HG02852 (cell line): ENCODE measurements at regions not wholly inside any gene's neighbourhood (a gene's known extent, or its start where the extent isn't known, plus 50 kb on each side); places are given as distances from the start of the nearest gene placed in this dataset.
A peak's percentile ranks its signal among the peaks of the same experiment; 100 is the strongest.

Source experiments
- ATAC-seq: cut with Tn5 transposase; IDR thresholded peaks from one replicate; pipeline ENCODE4 v1.9.1; 2021; ENCODE audit warnings: mild to moderate bottlenecking, moderate library complexity; ENCODE audit not compliant: unreplicated experiment

DNA sequence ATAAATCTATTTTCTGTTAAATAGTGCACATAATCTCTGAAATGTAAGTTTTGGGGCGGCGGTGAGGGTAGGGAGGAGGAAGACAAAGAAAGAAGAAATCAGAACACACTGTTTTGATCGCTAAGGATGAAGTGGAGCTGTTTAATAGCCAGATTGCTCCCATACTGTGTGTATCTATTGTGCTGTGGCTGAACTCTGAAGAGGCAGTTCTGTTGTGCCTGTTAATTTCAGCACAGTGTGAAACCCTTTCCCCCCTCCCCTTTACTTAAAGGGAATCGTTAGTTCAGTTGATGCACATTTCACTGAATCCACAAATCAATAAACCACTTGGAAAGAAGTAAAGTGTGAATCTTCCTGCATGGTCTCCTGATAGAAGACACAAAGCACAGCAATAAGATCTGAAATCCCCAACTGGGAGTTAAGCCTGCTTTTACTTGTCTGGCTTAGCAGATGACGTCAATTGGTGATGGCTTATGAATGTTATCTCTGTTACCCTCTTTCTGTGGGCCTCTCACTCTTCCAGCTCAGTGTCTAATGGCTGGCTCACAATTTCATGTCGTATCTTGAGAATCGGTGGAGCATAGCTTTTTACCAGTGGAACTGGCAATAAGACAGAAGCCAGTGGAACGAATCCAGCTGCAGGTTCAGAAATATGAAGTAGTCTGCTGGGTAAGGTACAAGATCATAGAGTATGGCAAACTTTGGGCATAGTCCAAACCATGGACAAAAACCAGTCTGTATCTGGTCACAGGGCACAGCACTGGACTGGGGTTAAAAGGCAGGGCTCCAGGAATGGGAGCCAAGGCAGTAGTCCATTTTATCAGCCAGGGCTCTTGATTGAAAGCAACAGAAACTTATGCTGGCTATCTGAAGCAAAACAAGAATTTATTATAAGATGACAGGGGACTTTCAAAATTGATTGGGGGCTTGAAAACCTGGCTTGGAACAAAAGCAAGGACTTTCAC, 413.5 kb upstream of the SEL1L start:
- no peak for ATAC-seq

DNA sequence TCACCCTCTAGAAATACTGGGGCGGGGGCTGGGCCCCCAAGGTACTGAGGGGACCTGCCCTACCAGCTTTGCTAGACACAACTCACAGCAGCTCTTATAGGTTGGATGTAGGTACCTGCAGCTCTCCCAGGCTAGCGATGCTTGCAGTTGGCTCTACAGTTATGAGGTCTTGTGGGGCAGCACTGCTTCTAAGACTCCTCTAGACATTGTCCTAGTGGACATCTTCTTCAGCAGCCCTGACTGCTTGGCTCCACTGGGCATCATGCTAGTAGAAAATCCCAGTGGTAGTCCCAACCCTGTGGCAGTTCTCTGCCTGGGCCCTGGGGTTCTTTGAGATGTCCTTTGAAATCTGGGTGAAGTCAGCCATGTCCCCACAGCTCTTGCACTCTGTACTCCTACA, 419.3 kb upstream of the SEL1L start:
- no peak for ATAC-seq

DNA sequence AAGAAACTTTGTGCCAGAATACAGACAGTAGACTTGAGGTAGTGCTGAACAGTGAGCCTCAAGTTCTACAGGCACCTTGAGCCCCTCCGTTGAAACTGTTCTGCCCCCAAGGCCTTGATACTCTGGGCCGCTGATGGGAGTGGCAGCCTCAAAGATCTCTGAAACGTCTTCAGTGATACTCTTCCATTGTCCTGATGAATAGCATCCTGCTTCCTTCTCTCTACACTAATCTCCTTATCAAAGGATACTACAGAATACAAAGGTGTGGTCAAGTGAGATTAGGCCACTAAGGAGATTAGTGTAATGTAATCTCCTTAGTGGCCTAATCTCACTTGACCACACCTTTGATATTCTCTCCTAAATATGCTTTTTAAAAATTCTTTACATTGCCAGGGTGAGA, 419.8 kb upstream of the SEL1L start:
- ATAC-seq: no peak

DNA sequence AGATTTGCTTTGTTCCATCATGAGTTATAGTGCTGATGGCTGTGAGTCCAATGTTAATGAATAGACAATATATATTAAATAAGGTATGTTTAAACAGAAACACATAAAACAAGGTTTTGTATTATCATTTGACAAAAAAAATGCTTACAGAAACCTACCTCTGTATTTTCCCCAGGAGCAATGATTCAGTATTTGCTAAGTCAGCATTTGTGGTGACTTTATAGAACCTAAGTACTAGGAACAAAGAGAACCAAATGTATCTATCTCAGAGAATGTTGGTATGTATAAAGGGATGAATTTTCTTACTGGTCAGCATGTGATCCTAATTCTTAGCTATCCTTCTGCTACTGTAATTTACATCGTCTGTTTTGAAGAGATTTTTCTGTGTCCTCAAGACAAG, 421.5 kb upstream of the SEL1L start:
- no peak for ATAC-seq

DNA sequence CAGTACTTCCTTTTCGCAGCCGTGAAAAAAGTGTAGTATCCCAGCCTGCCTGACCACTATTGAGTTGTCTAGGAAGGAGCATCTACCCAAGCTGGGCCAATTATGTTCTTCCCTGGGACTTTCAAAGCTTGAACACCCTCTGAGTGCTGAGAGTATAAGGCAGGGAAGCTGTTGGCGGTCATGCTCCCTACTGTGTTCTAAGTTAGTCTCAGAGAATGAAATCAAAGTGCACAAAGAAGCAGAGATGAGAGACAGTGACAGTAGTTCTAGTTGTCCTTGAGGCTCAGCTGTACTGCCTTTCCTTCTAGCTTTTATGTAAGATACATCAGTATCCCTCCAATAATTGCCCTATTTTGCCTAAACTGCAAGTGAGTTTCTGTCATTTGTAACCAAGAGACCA, 427.1 kb upstream of the SEL1L start:
- ATAC-seq: no peak

DNA sequence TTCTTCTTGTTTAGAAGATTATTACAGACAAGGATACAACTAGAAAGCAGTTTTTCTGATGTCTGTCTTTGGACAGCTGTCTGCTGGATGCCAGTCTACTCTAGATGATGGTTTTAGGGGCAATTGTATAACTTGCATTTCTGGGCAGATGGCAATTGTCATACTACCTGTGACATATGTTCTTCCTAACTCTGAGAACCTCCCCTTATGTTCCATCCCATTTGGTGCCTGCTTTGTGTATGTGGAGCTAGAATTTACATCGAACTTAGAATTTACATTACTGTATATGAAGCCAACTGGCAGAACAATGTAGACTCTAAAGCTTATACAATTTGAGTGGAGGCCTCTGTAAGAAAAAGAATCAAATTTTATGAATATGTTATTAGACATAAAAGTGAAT, 430.2 kb upstream of the SEL1L start:
- ATAC-seq: no peak

DNA sequence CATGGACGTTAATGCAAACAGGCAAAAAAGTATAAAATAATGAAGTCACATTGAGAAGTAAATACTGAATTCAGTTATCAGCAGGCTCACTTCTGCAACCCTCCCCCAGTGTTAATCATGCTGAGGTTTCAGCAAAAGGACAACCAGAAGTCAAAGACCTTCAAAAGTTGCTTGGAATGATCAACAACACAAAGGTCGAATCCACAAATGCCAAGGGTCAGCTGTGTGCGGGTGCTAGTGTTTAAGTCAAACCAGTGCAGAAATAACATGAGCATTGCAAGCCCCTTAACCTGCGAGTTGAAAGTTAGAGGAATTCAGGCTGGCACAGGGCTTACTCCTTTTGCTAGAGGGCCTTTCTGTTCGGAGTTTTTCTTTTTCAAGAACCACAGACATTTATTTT, 436.7 kb upstream of the SEL1L start:
- ATAC-seq: no peak

DNA sequence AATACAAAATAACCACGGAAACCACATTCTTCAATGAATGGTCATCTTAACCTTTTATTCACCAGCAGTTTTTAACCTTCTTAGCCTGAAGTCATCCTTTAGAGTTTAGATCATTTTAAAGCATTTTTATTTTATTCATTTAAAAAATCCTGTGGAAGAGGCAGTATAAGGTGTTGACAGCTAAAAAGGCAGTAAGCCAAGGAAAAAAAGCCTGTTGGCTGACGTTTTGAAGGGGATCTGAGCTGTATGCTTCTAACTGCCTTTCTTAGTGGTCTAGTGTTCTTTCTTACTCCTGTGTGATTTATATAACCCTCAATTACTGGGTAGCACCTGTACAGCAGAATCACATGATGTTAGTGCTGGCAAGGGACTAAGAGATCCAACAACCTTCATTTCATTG, 438.3 kb upstream of the SEL1L start:
- ATAC-seq: no peak

DNA sequence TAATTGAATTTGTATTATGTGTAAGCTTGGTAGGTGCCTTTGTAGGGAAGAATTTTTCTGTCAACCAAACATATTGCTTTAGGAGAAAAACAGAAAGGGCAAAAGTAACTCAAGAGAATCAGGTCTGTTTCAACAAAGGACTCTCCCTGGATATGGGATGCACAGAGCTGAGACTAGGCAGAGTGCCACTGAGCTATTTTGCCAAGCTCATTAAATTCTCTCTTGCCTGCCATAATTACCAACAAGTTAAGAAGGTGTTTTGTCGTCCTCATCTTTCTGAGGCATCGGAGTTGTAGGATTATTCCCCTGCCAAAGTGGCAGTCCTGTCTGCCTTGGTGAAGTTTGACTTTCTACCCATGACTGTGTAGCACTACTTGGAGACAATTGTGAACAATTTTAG, 438.9 kb upstream of the SEL1L start:
- ATAC-seq: no peak

DNA sequence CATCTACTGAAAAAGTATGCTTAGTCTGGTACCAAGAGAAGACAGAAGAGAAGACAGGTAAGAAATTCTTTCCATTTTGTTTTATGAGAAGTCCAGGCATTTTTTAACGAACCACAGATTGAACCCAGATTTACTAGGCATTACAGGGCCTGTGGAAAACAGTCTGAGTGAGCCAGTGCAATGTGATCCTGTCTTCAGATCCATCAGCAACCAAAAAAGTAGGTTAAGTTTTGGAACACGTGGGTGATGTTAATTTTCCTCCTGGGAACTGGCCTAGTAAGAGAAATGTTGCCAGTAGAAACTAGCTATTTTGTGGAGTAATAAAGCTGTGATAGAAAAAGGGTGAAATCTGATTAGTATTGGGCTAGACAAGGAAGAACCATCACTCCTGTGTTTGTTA, 440.9 kb upstream of the SEL1L start:
- no peak for ATAC-seq

DNA sequence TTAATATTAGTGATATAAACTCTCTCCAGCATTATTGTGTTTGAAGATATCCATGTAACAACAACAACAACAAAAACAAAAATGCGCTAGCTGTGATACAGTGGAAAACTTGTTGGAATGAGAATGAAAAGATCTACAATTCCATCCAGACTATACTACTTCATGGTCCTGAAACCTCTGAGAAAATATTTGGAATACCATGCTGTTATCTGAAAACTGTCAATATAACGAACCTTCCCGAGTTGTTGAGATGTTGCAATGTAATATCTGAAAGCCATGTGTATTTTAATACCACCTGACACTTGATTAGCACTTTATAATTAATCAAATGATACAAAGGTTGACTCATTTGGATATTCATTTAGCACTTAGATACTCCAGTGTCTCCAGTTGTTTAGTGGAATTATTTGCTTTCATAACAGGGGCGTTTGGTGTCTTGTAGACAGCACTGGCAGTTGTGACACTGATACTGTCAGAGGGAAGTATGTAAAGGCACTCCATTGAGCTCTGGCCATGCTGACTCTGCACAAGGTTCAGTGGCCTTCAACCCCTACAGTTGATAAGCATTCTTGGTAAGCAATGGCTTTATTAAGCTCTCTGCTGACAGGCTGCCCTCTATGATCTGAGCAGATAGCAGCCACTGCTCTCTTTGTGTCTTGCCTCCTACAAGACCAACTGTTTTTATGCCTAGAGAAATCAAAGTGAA, 447.1 kb upstream of the SEL1L start:
- no peak for ATAC-seq

DNA sequence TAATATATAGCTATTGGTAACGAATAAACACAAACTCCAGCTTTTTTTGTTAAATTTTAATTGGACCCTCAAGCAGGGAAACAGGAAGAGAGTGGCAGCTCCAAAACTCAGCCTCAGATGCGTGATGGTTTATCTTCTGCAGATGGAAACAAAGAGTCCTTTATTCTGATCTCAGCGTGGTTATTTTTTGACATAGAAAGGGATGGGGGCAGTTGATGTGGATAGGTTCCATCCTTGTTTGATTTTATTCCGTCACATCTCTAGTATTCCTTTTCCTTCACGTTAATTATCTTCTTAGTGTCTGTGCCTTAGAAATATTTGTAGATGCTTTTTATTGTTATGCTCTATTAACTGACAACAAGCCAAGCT, 447.6 kb upstream of the SEL1L start:
- no peak for ATAC-seq

DNA sequence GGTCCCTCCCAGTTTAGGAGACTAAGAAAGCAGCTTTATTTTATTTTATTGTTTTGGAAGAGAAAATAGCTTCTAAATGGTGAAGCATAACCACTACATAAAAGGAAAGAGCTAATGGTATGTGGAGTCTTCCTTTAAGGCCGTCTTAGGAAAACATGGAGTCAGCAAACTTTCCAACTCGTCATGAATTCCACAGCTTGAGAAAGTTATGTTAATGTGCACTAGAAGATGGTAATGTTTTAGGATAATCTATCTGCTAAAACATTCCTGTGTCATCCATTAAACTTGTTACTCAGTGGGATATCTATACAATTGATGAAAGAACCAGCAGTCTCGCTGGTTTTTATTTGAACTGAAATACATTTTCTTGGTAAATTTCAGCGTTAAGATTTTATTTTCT, 448.4 kb upstream of the SEL1L start:
- ATAC-seq: no peak

DNA sequence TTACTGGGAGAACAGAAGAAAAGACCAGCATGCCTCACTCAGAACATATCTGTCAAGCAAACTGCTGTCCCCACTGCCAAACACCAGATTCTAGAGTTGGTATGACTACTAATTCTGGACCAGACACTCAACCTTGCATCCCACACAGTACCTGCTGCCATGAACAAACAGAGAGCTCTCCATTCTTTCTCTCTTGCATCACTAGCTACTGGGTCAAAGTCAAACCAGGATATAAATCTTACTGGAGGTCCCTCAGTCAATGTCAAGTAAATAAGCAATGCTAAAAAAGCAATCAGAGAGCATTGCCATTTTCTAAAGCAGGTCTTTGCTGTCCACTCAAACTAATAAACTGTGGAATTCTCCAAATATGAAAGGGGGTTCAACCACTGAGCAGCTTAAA, 452.4 kb upstream of the SEL1L start:
- no peak for ATAC-seq

DNA sequence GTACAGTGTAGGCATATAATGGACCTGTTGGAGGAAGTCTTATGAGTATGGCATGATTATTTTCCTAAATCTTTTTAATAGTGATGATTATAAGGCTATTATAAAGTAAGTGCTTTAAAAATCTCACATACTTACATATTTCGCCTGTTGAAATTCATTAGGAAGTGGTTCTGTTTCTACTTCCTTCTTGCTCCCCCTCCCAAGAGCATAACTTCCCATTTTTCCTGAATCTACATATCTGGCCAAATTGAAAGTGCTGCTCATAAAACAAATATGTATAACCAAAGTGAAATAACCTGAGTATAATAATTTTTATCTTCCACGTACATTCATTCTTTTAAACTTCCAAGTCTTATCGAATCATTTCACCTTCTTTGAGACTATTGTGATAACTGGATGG, 455.6 kb upstream of the SEL1L start:
- ATAC-seq: no peak

DNA sequence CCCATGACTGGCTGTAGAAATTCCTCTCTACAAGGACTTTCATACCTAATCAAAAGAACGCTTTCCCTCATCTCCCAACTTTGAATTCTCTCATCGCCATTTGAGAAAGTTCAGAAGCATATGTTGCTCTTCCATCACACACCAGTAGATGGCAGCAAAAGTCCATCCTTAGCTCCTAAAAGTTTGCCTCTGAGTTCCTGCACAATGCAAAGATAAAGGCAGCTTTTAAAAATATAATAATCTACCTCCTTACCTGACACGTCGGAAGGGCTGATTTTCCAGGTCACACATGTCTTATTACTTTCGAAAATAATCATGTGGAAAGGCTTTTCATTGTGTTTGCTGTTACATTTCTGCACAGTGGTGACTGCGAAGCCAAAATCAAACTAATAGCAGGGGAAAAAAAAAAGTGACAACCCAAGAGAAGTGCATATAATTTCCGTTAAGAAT, 456.7 kb upstream of the SEL1L start:
- peak; percentile 68 for ATAC-seq

DNA sequence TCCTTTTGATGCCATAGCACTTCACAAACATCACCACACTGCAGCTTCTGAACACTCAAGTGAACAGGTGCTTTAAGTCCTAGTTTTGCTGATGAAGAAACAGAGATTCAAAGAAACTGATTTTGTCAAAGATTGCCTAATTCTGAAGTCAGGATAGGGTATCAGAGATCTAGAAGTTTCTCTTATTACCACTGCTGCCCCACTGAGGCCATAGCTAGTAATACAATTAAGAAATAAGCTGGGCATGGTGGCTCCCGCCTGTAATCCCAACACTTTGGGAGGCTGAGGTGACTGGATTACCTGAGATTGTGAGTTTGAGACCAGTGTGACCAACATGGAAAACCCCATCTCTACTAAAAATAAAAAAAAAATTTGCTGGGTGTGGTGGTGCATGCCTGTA, 458.3 kb upstream of the SEL1L start:
- ATAC-seq: peak; percentile 50

DNA sequence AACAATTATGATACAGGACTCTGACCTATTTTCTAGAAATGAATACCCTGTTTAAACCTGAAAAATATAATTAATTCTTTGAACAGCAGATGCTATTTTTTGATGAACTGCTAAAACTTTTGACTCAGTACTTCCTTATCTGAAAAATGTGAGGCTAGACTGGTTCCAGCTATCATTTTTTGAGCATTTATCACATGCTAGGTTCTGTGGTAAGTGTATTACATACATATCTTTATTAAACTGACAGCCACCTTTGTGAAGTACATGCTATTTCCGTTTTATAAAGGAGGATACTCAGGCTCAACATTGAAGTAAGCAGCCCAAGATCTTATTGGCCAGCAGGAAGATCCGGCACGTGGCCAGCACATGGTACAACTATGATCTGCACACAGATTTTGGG, 459.8 kb upstream of the SEL1L start:
- ATAC-seq: no peak

DNA sequence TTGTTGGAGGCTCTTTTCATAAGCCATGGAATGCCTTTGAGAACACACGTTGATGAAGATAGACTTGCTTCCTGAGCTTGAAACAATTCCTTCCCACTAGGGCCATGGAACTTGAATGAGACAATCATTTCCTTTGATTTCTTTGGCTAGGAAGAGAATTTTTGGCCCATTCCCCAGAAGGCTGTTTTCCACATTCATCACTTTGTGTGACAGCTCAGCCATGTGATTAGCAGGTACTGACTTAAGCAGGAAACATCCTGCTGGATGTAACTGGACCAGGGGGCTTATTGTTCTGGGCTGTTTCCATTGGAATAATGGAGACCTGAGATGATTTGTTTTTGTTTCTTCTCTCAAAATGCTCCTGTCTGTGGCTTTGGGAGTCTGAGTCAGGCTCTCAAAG, 469.8 kb upstream of the SEL1L start:
- no peak for ATAC-seq

DNA sequence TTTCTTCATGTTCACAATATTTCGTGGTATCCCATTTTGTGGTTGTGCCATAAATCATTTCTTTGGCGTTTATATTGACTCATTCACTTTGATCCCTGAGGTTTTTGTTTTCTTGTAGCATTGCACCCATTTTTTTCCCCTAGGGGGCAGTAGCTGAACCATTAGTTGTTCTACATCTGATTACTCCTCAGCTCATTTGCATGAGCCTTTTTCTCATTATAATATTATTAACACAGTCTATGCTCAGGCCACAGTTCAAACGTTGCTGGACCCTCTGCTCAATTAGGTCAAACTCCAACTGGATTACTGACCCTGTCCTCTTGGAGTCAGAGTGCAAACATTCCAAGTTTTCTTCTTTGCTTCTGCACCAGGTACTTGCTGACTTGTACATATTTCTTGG, 475.4 kb upstream of the SEL1L start:
- ATAC-seq: no peak

DNA sequence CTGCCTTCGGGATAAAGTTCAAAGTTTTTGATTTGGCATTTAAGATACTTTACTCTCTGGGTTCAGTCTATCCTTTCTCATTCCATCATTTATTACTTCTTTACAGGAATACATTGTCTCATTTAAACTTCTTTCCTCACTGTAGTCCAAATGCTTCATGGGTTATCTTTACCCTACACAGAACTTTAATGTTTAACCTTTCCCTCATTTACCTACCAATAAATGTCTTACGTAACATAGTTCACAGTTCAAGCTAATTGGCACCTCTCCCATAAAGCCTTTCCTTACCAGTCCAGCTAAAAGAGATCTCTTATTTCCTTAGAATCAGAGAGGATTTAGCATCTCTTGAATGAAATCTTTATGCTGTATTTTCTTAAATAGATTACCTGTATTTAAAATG, 476.3 kb upstream of the SEL1L start:
- no peak for ATAC-seq

DNA sequence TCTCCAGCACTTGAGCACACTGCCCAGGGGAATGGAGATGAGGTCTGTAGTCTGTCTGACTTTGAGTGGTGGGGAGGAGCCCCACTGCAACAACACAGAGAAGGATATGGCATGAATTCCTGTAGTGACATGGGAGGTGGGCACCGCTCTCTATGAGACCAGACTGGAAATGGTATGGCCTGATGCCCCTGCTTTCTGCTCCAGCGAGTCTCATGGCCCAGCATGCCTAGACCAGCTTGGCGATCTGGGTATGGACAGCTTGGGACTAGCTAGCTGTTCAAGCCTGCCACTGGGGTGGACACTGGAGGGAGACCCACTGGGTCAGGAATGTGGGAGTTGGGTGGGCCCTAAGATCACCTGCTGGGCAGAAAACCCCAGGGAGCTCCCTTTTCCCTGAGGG, 477.8 kb upstream of the SEL1L start:
- ATAC-seq: no peak
